ENCODE measurements at regions not wholly inside any gene's neighbourhood (a gene's known extent, or its start where the extent isn't known, plus 50 kb on each side); places are given as distances from the start of the nearest gene placed in this dataset.

GRCh38 chr19:5237939-5238480 lies 102.6 kb downstream of the PTPRS start:
- TF ChIP-seq CTCF (optimal IDR thresholded peaks at IDR 0.05 in 1 of 3, IDR thresholded peaks at IDR 0.05 in 1 of 3, conservative IDR thresholded peaks at IDR 0.05 in 1 of 3; ENCODE audit: extremely low read depth in 1 of 3, insufficient read depth in 2 of 3, low read length in 3 of 3) (no peak), EZH2 (IDR thresholded peaks at IDR 0.05; ENCODE audit: low read length) (no peak)
